OCI-LY7 (cell line): ENCODE measurements at regions not wholly inside any gene's neighbourhood (a gene's known extent, or its start where the extent isn't known, plus 50 kb on each side); places are given as distances from the start of the nearest gene placed in this dataset.

Experiments
- EZH2phosphoT487 ChIP-seq: fragments of 200-600 bp; sonication (generic); IDR thresholded peaks from 2 replicates; pipeline ENCODE4 v1.6.1; 2018; ENCODE audit warnings: low read depth, borderline replicate concordance, mild to moderate bottlenecking, mixed run types, antibody characterized with exemption, low read length, moderate library complexity, mixed read lengths
- TF ChIP-seq, protein P1 (sequence below): fragments of 200-600 bp; sonication (generic); conservative IDR thresholded peaks from 2 replicates; pipeline ENCODE4 v1.5.1; 2014; ENCODE audit warnings: mild to moderate bottlenecking, antibody characterized with exemption, low read length, moderate library complexity, mixed read lengths

DNA sequence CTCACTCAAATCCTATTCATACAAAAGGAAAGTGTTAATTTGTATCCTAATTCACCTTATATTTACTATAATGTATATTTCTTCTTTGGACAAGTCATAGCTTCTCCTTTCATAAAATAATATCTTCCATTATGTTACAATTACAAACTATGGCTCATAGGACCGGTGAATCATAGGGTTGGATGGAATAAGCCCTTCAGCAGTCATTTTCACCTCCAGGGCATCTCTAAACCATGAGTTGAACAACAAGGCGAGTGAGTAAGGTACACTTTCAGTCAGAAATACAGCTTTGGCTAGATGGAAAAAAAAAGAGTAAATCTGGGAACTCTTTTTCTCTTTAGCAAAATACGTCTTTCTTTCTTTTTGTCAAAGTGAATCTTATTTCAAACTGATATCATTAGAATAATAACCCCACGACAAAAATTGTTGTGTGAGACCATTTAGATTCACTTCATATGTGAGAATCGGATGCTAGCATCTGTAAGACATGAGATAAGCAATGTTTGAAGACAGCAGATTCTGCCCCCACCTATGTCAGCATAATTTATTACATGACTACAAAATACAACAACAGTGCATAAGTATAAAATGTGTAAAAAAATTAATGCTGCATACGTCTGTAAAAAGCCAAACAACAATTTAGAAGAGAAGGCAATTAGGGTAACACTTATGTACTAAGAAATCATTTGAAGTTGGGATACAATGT, 184.4 kb upstream of the SLC38A2 start:
- TF ChIP-seq, protein P1, sequence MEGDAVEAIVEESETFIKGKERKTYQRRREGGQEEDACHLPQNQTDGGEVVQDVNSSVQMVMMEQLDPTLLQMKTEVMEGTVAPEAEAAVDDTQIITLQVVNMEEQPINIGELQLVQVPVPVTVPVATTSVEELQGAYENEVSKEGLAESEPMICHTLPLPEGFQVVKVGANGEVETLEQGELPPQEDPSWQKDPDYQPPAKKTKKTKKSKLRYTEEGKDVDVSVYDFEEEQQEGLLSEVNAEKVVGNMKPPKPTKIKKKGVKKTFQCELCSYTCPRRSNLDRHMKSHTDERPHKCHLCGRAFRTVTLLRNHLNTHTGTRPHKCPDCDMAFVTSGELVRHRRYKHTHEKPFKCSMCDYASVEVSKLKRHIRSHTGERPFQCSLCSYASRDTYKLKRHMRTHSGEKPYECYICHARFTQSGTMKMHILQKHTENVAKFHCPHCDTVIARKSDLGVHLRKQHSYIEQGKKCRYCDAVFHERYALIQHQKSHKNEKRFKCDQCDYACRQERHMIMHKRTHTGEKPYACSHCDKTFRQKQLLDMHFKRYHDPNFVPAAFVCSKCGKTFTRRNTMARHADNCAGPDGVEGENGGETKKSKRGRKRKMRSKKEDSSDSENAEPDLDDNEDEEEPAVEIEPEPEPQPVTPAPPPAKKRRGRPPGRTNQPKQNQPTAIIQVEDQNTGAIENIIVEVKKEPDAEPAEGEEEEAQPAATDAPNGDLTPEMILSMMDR: no peak
- TF ChIP-seq EZH2phosphoT487: no peak
